ENCODE measurements at regions not wholly inside any gene's neighbourhood (a gene's known extent, or its start where the extent isn't known, plus 50 kb on each side); places are given as distances from the start of the nearest gene placed in this dataset.

GRCh38 chr1:79738101-79738500 is 731.6 kb upstream of the ADGRL4 start (continued):
- no peak for TF ChIP-seq CHD7 (IDR thresholded peaks at IDR 0.05; ENCODE audit: insufficient replicate concordance, low read length)
- no peak for TF ChIP-seq SRF (IDR thresholded peaks at IDR 0.05; ENCODE audit: low read depth, low read length)
- TF ChIP-seq SUZ12 (IDR thresholded peaks at IDR 0.05; ENCODE audit: low read length), result no peak
- TF ChIP-seq BCL11A (IDR thresholded peaks at IDR 0.05; ENCODE audit: low read depth in 2 of 2, low read length in 2 of 2), result no peak
- TF ChIP-seq SP2 (IDR thresholded peaks at IDR 0.05; ENCODE audit: low read length), result no peak

Measured in H1 (cell line).